SK-N-MC (cell line): ENCODE measurements at regions not wholly inside any gene's neighbourhood (a gene's known extent, or its start where the extent isn't known, plus 50 kb on each side); places are given as distances from the start of the nearest gene placed in this dataset.

Source experiments
- EZH2 ChIP-seq: fragments of 200-600 bp; sonication (generic); IDR thresholded peaks from one replicate; pipeline ENCODE4 v1.6.1; 2017; ENCODE audit warnings: antibody characterized with exemption
- FOXP2 ChIP-seq: optimal IDR thresholded peaks from 2 replicates; pipeline ENCODE3; 2011; ENCODE audit warnings: mild to moderate bottlenecking, moderate library complexity; ENCODE audit not compliant: insufficient read depth; ENCODE audit errors: extremely low read length, control extremely low read depth

DNA sequence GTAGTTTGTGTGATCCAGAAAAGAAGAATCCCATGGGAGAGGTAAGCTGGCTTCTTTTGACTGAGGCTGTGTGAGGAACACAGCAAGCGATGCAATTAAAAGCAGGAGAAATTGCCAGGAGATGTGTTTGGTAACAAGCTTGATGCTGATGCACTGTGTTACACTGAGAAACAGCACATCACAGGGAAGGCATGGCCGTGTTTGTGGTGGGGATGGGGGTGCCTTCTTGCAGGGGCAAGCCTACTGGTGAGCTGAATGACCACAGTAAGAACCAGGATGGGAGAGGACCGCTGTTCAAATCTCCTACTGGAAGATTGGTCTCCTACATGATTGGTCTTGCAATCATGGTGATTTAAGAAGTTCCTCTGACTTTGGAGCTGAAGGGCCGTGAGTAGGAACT, 477.7 kb upstream of the HS6ST1 start:
- TF ChIP-seq EZH2: no peak
- TF ChIP-seq FOXP2: no peak
